ENCODE measurements at regions not wholly inside any gene's neighbourhood (a gene's known extent, or its start where the extent isn't known, plus 50 kb on each side); places are given as distances from the start of the nearest gene placed in this dataset.

DNA sequence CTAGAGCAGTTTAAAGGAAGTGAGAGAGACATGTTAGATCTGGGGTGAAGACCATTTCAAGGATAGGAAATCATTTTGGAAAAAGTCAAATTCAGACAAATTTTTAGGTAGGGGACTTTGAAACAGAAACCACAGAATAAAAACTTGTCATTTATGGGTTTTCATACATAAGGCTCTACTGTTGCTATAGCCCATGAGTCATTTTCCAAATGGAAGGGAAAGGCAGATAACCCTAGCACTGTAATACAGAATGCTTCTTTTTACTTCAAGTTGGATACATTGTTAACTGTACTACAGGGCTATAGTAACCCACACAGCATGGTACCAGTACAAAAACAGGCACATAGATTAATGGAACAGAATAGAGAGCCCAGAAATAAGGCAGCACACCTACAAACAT, 455.4 kb downstream of the EBF1 start:
- DNase-seq (ENCODE audit: low spot score), result no peak

DNA sequence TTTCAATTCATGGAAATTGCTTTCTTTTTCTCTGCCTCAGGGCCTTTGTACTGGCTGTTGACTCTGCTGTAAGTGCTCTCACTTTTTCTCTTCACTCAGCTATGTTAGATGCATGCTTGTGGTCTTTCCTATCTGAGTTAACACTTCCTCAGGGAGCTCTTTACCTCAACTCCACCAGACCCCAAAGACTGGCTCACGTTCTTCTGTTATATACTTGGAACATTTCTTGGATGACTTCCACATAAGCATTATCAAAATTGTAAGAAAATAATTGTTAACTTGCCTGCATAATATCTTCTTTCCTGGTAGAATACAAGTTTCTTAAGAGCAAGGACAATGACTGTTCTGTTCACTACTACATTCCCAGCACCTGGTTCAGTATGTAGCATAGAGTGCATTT, 455.9 kb downstream of the EBF1 start:
- DNase-seq (ENCODE audit: low spot score), result no peak

DNA sequence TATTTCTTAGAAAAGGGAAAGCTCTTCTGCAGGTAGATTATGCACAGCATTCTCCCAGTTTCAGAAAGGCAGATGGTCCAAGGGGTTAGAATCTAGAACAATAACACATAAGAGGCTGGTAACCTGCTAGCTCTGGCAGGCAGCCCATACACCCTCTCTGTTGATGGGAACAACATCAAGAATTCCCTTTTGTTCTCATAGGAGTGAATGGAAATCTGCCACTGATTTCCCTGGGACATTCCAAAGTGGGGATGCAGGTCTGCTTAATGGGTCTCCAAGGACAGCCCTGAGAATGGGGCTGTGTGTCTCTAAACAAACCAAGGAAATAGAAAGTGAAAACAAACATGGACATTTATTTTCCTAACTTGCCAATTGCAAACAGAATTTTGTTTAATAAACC, 456.8 kb downstream of the EBF1 start:
- no peak for DNase-seq (ENCODE audit: low spot score)

DNA sequence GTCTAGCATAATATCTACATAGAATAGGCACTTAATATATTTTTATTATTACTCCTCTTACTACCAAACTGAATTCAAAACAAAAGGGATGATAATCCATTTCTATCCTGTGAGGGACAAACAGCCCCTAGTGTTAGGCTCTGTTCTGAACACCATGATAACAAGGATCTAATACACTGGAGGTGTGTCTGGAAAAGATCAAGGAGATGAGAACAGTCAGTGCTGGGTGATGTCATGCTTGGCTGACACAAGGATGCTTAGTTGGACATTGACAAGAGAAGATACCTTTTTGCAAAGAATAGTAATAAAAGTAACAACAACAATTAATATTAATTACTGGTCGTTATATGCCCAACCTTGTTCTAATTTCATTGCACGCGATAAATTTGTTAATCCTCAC, 458.7 kb downstream of the EBF1 start:
- DNase-seq (ENCODE audit: low spot score), result no peak

DNA sequence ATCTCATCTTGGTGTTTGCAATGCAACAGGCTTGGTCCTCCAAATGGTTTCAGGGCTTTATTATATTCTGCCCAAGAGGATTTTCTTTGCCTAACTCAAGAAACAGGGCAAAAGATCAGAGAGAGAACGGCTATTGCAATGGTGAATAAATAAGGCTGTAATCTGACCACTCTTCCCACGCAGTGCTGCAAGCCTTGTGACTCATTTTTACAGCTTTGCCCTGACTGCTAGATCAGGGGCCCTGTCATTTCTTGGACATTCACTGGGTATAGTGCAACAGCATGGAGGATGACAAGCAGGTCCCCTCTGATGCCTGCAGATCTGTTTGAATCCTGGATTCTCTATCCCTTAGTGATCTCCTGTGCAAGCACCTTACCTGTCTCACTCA, 459.1 kb downstream of the EBF1 start:
- DNase-seq (ENCODE audit: low spot score), result no peak

DNA sequence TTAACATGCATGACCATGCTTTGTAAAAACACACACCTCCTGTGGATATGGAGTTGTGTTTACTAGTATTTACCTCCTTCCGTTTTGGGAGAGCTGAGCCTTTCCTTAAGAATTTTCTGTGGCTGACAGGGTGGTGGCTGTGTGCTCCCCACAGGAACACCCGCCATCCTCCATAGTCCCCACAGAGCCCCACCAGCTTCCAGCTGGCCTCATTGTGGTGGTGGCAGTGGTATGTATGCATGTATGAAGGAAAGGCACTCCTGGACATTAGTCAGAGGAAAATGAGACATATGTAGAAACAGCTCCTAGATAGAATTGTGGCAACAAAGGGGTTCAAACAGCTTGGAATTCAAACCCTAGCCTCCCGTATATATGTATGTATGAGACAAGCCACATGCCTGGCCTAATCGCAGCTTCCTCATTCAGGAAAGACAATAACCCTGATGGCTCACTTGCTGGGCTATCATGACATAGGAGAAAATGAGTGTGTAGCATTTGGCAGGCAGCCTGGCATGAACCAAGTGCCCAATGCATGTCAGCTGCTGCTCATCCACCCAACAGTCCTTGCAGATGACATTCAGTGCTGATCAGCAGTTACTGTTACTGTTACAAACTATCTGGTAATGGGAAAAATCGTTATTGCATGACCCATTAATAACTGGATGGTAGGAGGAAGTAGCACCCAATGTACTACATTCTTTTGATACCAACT, 459.7 kb downstream of the EBF1 start:
- no peak for DNase-seq (ENCODE audit: low spot score)

DNA sequence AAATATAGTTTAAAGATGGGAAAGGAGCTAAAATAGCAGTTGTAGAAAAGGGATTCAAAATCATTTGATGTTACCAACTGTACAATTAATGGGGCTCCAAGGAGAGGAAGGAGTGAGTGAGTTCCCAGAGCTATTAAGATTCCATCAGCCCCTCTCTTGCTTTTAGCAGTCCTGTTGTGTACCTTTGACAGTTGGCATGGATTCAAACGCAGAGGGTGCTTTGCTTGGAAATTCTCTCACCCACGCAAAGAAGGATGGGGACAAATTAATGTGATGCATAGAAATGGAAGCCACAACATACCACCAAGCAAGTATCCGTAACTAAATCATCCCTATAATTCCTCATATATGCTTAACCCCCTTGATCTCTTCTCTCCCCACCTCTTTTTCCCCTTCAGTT, 461.3 kb downstream of the EBF1 start:
- no peak for DNase-seq (ENCODE audit: low spot score)

DNA sequence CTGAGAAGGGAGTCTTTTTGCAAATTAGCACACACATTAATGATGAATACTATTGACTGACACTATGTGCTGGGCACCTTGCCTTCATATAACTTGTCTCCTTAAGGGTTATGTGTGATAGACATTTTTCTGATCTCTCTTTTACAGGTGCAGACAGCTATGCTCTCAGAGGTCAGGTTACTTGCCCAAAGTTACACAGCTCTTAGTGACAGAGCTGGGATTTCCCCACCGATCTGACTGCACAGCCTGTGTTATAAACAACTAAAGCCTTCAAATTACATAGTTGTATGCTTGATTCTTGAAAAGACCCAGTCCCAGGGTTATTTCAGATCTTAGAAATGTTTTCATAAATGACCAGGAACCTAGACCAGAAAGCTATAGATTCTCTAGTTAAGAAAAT, 462.7 kb downstream of the EBF1 start:
- no peak for DNase-seq (ENCODE audit: low spot score)

DNA sequence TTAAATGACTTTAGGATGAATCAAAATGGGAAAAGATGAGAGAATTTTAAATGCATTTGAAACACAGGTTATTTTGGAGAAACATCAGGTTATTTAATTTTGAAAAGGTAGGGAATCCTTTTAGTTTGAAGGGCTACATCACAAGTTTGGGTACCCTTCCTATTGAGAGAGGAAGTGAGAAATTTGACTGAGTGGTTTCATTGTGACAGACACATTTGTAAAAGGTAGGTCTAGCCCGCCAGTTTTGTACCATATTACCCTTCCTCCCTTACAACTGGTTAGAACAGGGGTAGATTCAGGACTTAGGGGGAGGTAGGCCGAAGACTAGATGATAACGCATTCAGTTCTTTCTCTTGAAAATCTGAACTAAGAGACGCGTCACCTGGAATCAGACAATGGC, 464.2 kb downstream of the EBF1 start:
- no peak for DNase-seq (ENCODE audit: low spot score)

DNA sequence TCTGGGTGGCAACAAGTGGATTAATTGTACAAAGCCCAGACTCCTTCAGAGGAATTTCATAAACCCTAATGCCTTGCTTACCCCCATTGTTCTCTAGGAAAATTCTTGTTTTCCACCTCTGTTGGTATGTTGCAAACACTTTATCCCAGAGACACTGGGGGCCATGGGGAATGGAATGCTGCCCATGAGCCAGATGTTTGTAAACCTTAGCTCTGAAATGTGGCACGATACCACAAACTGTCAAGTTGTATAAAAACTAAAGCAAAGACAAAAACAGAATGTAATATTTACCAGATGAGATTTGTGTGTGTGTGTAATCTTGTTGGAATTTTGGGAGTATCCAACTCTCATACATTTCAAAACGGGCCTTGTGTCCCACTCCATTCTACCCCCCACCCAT, 465.0 kb downstream of the EBF1 start:
- DNase-seq (ENCODE audit: low spot score), result no peak

DNA sequence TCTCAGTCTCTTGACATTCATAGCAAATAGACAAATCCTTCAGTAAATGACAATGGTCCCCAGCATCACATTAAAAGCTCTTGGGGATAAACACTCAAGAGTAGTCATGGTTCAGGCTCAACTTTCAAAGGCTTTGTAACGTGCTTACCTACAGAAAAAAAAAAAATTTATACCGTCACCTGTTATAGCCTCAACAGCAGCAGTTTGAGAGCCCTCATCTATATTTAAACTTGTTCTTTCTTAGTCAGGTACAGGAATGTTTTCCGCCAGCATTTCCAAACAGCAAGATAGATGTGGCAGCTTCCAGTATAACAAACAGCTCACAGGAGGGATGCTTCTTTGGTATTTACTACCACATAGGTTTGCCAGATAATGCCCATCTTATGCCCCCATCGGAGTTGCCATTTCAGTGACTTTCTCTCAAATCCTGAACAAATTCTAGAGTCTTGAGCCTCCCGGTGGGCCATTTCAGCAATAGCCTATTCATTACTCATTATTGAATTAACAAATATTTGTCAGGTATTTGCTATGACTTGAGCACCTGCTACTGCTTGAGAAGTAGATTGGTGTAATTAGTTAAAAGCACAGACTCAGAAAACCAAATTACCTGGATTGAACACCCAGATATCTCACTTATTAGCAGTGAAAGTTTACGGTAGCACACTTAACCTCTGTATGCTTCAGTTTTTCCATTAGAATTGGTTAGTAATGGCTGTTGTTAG, 470.0 kb downstream of the EBF1 start:
- DNase-seq (ENCODE audit: low spot score), result no peak

DNA sequence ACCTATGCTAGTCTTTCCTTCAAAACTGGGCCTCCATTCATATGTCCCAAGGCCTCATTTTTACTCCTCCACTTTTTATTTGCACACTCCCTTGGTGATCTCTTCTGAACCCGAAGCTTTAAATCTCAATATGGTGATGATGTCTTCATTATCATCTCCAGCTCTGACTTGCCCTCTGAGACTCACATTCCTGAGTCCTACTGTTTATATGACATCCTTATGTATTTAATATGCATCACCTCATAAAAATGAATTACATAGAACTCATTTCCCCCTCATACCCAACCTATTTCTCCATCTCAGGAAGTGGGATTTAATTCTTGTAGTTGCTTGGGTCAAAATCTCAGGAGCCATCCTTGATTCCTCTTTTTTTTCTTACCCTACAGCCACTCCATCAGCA, 473.0 kb downstream of the EBF1 start:
- no peak for DNase-seq (ENCODE audit: low spot score)

DNA sequence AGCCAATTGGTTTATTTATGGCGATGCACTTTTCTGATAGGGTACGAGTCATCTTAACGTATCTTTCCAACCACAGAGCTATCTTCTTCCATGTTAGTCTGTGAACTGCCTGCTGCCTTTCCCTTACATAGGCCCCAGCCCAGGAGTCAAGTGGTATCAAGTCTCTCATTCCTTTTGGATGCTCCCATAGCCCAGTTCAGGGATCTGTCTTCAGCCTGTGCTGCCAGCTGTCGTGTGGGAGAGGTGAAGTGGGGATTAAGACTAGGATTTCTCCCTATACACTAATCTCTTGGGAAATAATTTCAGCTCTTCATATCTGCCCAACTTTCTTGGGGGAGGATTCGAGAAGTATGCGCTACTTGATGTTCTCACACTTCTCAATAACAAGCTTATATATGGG, 475.7 kb downstream of the EBF1 start:
- DNase-seq (ENCODE audit: low spot score), result no peak

DNA sequence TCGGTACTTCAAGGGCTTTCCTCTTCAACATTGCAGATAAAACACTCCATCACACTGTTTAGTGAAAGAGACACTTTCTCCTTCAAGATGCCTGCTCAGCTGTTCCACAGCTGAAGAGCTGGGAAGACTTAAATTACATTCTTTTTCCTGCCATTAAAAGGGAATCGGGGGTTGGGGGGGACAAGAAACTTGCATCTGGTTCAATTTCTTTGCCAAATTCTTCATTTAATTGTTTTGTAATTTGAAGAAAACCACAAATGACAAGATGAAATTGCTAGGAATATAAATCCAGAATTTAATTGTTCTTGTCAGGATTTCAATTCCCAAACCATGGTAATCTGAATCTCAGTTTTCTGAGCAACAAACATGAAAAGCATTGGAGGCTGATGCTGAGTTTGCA, 478.3 kb downstream of the EBF1 start:
- DNase-seq (ENCODE audit: low spot score), result no peak

DNA sequence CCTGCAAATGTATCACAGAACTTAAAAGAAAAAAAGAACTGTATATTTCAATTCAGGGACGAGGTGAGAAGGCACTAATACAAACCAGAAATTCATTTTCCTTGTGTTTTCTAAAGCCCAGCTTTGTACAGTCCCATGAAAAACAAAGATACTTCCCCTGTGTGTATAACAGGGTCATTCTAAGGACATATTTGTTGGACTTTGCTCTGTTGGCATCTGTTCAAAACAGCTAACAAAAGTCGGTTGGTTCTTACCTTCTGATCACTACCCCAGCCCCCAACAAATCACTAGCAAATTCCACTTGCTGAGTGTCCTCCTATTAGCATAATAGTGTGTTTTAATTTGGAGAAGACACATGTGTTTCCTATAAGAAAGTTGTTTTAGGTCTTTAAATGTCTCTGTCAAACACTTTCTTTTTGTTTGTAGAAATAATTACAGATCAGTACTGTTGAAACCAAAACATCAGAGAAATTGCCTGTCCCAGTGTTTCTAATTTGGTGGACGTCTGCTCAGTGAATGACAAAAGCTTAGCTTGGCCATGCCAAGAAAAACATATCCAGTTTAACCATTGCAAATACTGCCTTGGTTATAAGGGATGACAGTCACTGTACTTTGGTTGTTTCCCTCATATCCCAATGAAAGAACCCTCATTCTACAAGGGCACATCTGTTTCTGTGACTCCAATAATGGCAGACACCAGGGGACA, 480.5 kb downstream of the EBF1 start:
- DNase-seq (ENCODE audit: low spot score), result no peak

DNA sequence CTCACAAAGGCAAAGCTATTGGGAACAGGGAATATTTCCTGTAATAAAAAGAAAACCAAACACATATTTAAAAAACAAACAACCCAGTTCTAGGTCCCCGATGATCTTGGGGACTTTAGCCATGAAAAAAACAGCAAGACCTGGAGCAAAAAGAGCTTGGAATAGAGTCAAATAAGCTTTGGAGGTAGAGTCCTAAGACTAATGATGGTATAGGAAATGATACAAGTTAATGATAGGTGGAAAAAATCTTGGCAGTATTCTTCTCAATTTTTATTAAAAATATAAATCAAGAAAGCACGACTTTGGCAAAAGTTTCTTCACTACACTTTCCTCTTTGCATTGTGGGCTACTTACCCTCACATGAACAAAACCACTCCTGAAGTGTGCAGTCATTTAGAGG, 481.5 kb downstream of the EBF1 start:
- no peak for DNase-seq (ENCODE audit: low spot score)

DNA sequence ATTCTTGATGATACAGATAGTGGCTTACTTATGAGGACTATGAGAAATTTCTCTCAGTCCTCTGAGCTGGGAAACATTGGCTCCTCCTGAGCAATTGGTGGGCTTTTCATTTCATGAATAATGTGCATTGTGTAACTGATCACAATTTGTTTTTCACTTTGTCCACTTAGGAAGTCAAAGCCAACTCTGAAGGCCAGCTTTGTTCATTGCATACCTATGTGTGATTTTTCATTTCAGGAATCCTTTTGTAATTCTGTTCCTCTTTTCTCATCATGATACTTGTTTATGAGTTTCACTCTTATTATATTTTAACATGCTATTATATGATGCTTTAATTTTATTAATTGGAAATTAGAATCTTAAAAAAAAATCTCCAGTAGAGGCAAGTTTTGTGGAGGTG, 483.0 kb downstream of the EBF1 start:
- no peak for DNase-seq (ENCODE audit: low spot score)

DNA sequence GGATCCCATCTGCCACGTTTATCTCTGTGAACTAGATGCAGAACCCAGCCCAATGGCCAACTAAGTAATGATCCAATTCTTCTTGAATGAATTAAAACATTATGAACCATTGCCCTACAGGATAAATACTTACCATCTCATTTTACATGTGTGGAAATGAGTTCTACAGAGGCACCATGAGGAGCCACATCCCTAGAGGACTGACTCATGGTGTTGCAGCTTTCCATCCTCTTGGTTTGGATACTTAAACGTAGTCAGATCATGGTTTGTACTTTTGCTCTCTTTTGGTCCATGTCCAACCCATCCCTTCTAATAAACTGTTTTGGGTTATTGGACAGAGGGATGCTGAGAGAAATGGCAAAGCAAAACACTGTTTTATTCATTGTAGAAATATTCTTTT, 484.8 kb downstream of the EBF1 start:
- DNase-seq (ENCODE audit: low spot score), result no peak

DNA sequence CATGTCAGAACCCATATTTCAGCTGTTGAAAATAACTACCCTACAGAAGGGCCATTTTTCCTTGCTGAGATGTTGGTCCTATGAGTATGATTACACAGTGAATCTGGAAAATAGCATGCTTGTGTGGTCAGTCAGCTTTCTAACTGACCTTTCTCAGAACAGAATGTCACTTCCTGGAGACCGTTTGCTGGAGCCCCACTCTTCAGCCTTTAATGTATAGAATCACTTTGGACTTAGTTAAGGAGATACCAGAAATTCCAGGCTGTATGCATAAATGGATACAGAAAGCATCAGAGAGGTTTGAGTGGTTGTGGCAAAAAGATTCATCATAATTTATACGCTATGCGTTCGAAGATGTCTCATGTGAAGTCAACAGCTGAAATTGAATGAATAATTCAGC, 488.1 kb downstream of the EBF1 start:
- no peak for DNase-seq (ENCODE audit: low spot score)

DNA sequence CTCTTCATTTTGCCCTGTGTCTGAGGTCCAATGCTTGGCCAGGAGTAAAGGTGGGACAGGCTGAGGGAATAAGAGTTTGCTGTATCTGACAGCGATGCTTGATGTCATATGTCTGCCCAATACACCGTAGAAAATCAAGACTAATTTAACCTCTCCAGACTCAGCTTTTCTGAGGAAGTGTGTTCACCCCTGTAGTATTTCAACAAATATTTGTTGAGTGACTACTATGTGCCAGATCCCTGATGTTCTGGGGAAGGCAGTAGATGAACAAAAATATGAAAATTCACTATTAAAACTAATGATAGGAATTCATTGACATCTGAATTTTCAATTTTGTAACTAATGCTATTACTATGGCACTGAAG, 489.7 kb downstream of the EBF1 start:
- DNase-seq (ENCODE audit: low spot score), result no peak

DNA sequence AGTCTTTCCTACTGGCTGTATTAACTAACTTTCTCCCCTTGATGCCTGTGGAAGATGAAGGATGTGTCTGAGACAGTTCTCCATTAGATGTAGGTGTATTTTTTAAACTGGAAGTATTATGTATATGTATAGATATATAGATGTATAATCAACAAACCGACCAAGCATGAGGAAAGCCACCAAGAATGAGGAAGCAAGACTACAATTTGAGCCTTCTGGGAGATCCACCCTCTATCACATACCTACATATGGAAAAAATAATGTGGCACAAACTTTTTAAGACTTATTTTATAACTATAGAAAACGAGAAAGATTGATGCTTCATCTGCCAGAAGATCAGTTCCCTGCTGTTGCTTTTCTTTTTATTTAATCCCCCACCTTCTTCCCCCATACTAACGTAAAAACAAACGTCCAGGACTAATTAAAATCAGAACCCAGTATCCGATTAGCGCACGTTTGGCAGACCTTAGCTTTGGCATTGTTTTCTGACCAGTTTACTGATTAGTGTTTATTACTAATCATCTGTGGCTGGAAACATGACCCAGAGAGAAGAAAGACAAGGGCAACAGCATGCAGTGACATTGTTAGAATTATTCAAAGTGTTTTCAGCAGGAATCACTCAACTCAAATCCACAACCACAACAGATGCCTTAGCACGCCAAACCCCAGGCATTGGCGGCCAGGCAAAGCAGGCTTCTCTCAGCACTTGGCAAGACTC, 490.2 kb downstream of the EBF1 start:
- no peak for DNase-seq (ENCODE audit: low spot score)

DNA sequence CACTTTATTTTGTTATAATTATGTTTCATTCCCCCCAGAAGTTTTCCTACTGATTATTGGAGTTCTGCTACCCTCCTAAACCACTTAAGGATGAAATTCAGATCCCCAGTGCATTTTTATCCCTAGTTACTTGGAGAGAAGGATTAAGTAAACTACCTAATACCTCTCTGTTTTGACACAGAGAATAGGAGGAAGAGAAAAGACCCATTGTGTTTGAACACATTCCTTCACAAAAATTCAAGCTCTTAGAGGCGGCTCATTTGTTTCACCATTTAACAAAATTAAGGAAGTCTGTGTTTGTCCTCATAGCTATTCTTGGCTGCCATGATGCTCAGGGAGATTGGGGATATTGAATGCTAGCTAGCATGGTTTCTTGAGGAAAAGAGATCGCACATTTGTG, 492.6 kb downstream of the EBF1 start:
- DNase-seq (ENCODE audit: low spot score), result no peak

DNA sequence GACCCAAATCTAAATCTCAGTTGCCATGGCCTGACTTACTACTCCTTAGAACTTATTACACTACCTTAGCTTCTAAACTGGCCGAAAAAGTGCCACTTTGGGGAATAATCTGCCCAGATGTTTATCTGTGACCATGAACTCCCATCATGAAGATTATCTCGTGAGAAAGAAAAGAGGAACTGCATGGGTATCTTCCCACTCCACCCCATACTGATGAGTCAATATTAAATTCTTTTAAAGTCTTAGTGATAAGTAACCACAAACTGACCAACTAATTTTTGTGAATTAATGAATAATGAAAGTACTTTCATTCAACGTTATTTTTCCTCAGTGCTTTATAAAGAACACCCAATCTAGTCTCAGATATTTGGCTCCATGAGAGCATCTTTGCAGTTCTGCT, 493.5 kb downstream of the EBF1 start:
- DNase-seq (ENCODE audit: low spot score), result no peak
